ENCODE measurements at regions not wholly inside any gene's neighbourhood (a gene's known extent, or its start where the extent isn't known, plus 50 kb on each side); places are given as distances from the start of the nearest gene placed in this dataset.

DNA sequence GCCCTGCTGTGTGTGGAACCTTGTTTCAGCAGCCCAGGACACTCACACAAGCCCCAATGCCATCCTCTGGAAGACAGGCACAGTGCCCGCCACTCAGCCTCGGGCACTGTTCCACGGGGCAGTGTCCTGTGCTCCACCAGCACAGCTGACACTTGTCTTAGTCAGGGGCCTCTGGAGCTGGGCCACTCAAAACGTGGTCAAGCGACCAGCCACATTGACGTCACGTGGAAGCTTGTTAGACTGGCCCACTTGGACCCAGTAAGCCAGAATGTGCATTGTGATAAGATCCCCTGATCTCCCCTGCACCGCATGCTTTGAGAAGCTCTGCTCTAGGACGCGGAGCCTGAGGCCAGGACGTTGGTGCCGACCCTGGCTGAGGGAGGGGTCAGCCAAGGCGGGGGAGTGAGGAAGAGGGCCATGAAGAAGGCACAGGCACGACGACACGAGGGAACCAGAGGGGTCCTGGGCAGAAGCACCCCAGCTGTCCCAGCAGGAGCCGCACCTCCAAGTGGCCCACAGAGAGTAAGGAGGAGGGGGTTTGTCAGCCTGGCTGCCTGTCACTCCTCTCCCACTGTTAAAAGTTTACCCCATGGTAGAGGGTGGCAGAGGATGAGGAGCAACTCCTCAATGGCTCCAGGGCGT is 64.6 kb downstream of the LINC01488 start:
- peak overlapping the region; percentile 52; the same call in 1 of the 2 replicates for H3K4me3 ChIP-seq (ENCODE audit: low read length)
- no peak for TF ChIP-seq EZH2phosphoT487 (IDR thresholded peaks at IDR 0.05; ENCODE audit: low read depth)
- TF ChIP-seq, protein P1, sequence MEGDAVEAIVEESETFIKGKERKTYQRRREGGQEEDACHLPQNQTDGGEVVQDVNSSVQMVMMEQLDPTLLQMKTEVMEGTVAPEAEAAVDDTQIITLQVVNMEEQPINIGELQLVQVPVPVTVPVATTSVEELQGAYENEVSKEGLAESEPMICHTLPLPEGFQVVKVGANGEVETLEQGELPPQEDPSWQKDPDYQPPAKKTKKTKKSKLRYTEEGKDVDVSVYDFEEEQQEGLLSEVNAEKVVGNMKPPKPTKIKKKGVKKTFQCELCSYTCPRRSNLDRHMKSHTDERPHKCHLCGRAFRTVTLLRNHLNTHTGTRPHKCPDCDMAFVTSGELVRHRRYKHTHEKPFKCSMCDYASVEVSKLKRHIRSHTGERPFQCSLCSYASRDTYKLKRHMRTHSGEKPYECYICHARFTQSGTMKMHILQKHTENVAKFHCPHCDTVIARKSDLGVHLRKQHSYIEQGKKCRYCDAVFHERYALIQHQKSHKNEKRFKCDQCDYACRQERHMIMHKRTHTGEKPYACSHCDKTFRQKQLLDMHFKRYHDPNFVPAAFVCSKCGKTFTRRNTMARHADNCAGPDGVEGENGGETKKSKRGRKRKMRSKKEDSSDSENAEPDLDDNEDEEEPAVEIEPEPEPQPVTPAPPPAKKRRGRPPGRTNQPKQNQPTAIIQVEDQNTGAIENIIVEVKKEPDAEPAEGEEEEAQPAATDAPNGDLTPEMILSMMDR (IDR thresholded peaks at IDR 0.05; ENCODE audit: low read depth, low read length), result no peak

DNA sequence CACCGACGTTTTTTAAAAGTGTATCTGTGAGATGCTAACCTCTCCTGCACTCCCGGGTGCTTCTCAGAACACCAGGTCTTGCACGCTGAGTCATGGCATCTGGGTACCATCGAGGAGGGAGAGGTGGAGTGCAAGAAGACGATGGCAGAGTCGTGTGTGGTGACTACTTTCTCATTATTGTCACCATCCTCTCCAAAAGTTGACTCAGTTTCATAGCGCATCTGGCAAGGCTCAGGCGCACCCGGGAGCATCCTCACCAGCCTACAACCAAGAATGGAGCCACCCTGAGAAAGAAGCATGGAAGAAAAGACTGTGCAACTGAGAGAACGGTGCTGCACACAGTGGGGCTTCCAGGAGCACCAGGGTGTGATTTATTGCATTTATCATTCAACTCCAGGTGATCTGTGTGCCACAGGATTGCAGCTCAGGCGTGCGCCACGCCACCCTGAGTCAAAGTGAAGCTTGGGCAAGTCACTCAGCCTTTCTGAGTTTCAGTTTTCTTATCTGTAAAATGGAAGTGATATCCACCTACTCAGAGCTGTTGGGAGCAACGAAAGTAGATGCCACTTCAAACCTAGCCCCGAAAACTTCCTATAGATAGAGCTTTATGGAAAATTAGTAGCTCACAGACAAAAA is 65.4 kb downstream of the LINC01488 start:
- Histone ChIP-seq H3K9me3 (ENCODE audit: insufficient read depth, low read length) (peaks cover 11% of the 10 kb centered on the region; the same call in 1 of the 2 replicates), H3K4me1 (ENCODE audit: low read length) (peaks cover 27% of the 10 kb centered on the region), H3K4me3 (ENCODE audit: low read length) (peak overlapping the region; percentile 52), H3K27me3 (ENCODE audit: low read depth, low read length) (peaks cover 13% of the 10 kb centered on the region), H3K4me2 (ENCODE audit: low read length) (peak overlapping the region; percentile 70), H3K36me3 (replicated peaks; ENCODE audit: low read depth, low read length) (peaks cover 8% of the 10 kb centered on the region), H4K20me1 (ENCODE audit: insufficient read depth, low read length) (no peaks in the 10 kb centered on the region), H3K27ac (ENCODE audit: low read length) (peak overlapping the region; percentile 10; the same call in 1 of the 2 replicates), H2AFZ (ENCODE audit: low read depth, low read length) (no peak overlapping the region), H3K9ac (ENCODE audit: low read length) (peak overlapping the region; percentile 10; the same call in 1 of the 2 replicates), H3K79me2 (ENCODE audit: low read length) (no peaks in the 10 kb centered on the region)
- TF ChIP-seq EZH2phosphoT487 (IDR thresholded peaks at IDR 0.05; ENCODE audit: low read depth), result no peak
- TF ChIP-seq, protein P1 (IDR thresholded peaks at IDR 0.05; ENCODE audit: low read depth, low read length), result peak; percentile 36

More for the DNA sequence above, 64.6 kb downstream of the LINC01488 start:
- H4K20me1 ChIP-seq (ENCODE audit: insufficient read depth, low read length), result no peaks in the 10 kb centered on the region
- H3K9ac ChIP-seq (ENCODE audit: low read length), result peak overlapping the region; percentile 6; the same call in 1 of the 2 replicates
- no peak overlapping the region for H2AFZ ChIP-seq (ENCODE audit: low read depth, low read length)
- H3K4me2 ChIP-seq (ENCODE audit: low read length), result peak overlapping the region; percentile 70
- no peak overlapping the region; the same call in 1 of the 2 replicates for H3K27ac ChIP-seq (ENCODE audit: low read length)
- peaks cover 13% of the 10 kb centered on the region for H3K27me3 ChIP-seq (ENCODE audit: low read depth, low read length)
- H3K79me2 ChIP-seq (ENCODE audit: low read length), result no peaks in the 10 kb centered on the region
- peaks cover 27% of the 10 kb centered on the region for H3K4me1 ChIP-seq (ENCODE audit: low read length)
- H3K9me3 ChIP-seq (ENCODE audit: insufficient read depth, low read length), result peaks cover 11% of the 10 kb centered on the region; the same call in 1 of the 2 replicates
- peaks cover 8% of the 10 kb centered on the region for H3K36me3 ChIP-seq (replicated peaks; ENCODE audit: low read depth, low read length)

DNA sequence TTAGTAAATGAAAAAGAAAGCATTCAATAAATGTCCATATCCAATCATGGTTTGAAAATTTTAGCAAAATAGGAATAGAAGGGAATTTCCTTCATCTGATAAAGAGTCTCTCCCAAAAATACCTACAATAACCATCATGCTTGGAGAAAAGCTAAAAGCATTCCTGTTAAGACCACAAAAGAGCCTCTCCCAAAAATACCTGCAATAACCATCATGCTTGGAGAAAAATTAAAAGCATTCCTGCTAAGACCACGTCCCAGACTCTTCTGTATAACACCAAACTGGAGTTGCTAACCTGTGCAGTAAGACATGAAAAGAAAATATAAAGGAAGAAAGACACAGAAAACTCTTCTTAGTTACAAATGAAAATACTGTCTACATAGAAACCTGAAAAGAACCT is 69.4 kb downstream of the LINC01488 start:
- peaks cover 8% of the 10 kb centered on the region for H3K36me3 ChIP-seq (replicated peaks; ENCODE audit: low read depth, low read length)
- H3K4me2 ChIP-seq (ENCODE audit: low read length), result no peak overlapping the region
- H2AFZ ChIP-seq (ENCODE audit: low read depth, low read length), result no peak overlapping the region
- no peaks in the 10 kb centered on the region for H3K79me2 ChIP-seq (ENCODE audit: low read length)
- H3K9ac ChIP-seq (ENCODE audit: low read length), result no peak overlapping the region
- H3K27me3 ChIP-seq (ENCODE audit: low read depth, low read length), result peaks cover 5% of the 10 kb centered on the region
- H3K27ac ChIP-seq (ENCODE audit: low read length), result no peak overlapping the region
- no peaks in the 10 kb centered on the region for H4K20me1 ChIP-seq (ENCODE audit: insufficient read depth, low read length)
- TF ChIP-seq, protein P1 (IDR thresholded peaks at IDR 0.05; ENCODE audit: low read depth, low read length), result no peak
- TF ChIP-seq EZH2phosphoT487 (IDR thresholded peaks at IDR 0.05; ENCODE audit: low read depth), result no peak
- peaks cover 11% of the 10 kb centered on the region; the same call in 1 of the 2 replicates for H3K9me3 ChIP-seq (ENCODE audit: insufficient read depth, low read length)
- H3K4me1 ChIP-seq (ENCODE audit: low read length), result peaks cover 19% of the 10 kb centered on the region
- no peak overlapping the region for H3K4me3 ChIP-seq (ENCODE audit: low read length)

- peaks cover 11% of the 10 kb centered on the region; the same call in 1 of the 2 replicates for H3K9me3 ChIP-seq (ENCODE audit: insufficient read depth, low read length)
- no peak overlapping the region for H3K27ac ChIP-seq (ENCODE audit: low read length)
- H3K4me3 ChIP-seq (ENCODE audit: low read length), result no peak overlapping the region
- H3K4me1 ChIP-seq (ENCODE audit: low read length), result peaks cover 12% of the 10 kb centered on the region
- peaks cover 8% of the 10 kb centered on the region for H3K36me3 ChIP-seq (replicated peaks; ENCODE audit: low read depth, low read length)
- no peak overlapping the region for H3K4me2 ChIP-seq (ENCODE audit: low read length)
- H3K79me2 ChIP-seq (ENCODE audit: low read length), result no peaks in the 10 kb centered on the region
- no peak overlapping the region for H3K9ac ChIP-seq (ENCODE audit: low read length)
- TF ChIP-seq, protein P1 (IDR thresholded peaks at IDR 0.05; ENCODE audit: low read depth, low read length), result no peak
- no peak for TF ChIP-seq EZH2phosphoT487 (IDR thresholded peaks at IDR 0.05; ENCODE audit: low read depth)
- H4K20me1 ChIP-seq (ENCODE audit: insufficient read depth, low read length), result no peaks in the 10 kb centered on the region
- no peak overlapping the region for H2AFZ ChIP-seq (ENCODE audit: low read depth, low read length)
- H3K27me3 ChIP-seq (ENCODE audit: low read depth, low read length), result no peaks in the 10 kb centered on the region
Observed at GRCh38 chr11:69551963-69552362, 70.5 kb downstream of the LINC01488 start.

Data from OCI-LY3 (cell line).